Mucosa of rectum (tissue), 2 donors: ENCODE measurements at regions not wholly inside any gene's neighbourhood (a gene's known extent, or its start where the extent isn't known, plus 50 kb on each side); places are given as distances from the start of the nearest gene placed in this dataset.
"Not testable (repeated sequence)": the region's sequence is repeated elsewhere in the genome, so short reads cannot be mapped to it uniquely, and the experiment has no call there.

Experiments used
- H3K27ac ChIP-seq, 2 donors: one replicate each; pipeline ENCODE4 v1.7.0; 2013; ENCODE audit warnings: inconsistent platforms in 2 of 2, low read depth in 2 of 2, low read length in 2 of 2
- H3K27me3 ChIP-seq, 2 donors: one replicate each; pipeline ENCODE4 v1.7.0; 2013; ENCODE audit warnings: low read length in 2 of 2; ENCODE audit not compliant: control insufficient read depth in 2 of 2, insufficient read depth in 2 of 2
- H3K36me3 ChIP-seq, 2 donors: one replicate each; pipeline ENCODE4 v1.7.0; 2013; ENCODE audit warnings: low read length in 2 of 2; ENCODE audit not compliant: control insufficient read depth in 2 of 2, insufficient read depth in 2 of 2
- H3K4me1 ChIP-seq, 2 donors: one replicate each; pipeline ENCODE4 v1.7.0; 2013; ENCODE audit warnings: low read length in 2 of 2, mild to moderate bottlenecking in 1 of 2; ENCODE audit not compliant: control insufficient read depth in 2 of 2, insufficient read depth in 2 of 2
- H3K4me3 ChIP-seq, 2 donors: one replicate each; pipeline ENCODE4 v1.7.0; 2013; ENCODE audit warnings: low read length in 2 of 2
- H3K9ac ChIP-seq, 2 donors: one replicate each; pipeline ENCODE4 v1.7.0; 2013; ENCODE audit warnings: low read length in 2 of 2, low read depth in 1 of 2, mild to moderate bottlenecking in 1 of 2
- H3K9me3 ChIP-seq, 2 donors: one replicate each; pipeline ENCODE4 v1.7.0; 2013; ENCODE audit warnings: low read length in 2 of 2; ENCODE audit not compliant: control insufficient read depth in 2 of 2
- donor health status: healthy.
- donor health status: Normal muscosa, but diverticular disease.

GRCh38 chr14:103243764-103244737 lies 90.0 kb upstream of the EIF5 start:
- Histone ChIP-seq H3K4me3 (no peak overlapping the region), H3K9me3 (peaks cover 0 to 3% of the 10 kb centered on the region in 2 donors), H3K27me3 (no peaks in the 10 kb centered on the region), H3K4me1 (no peaks in the 10 kb centered on the region), H3K36me3 (no peaks in the 10 kb centered on the region), H3K27ac (no peak overlapping the region), H3K9ac (no peak overlapping the region)

- not testable (repeated sequence) for H3K27ac ChIP-seq, H3K36me3 ChIP-seq, H3K27me3 ChIP-seq, H3K9me3 ChIP-seq, H3K4me1 ChIP-seq, H3K4me3 ChIP-seq, H3K9ac ChIP-seq
These were observed 88.4 kb upstream of the EIF5 start for GRCh38 chr14:103245624-103246031.

GRCh38 chr14:103246070-103246469 lies 88.0 kb upstream of the EIF5 start:
- Histone ChIP-seq H3K9ac (no peak overlapping the region), H3K4me1 (peaks cover 3 to 4% of the 10 kb centered on the region in 2 donors), H3K36me3 (no peaks in the 10 kb centered on the region), H3K27ac (peak overlapping the region in 1 of 2 donors; percentile 28), H3K27me3 (no peaks in the 10 kb centered on the region), H3K9me3 (no peaks in the 10 kb centered on the region), H3K4me3 (no peak overlapping the region)

- H3K27ac ChIP-seq = no peak overlapping the region
- no peaks in the 10 kb centered on the region for H3K9me3 ChIP-seq
These were observed 86.8 kb upstream of the EIF5 start for GRCh38 chr14:103247169-103247606.

GRCh38 chr14:103250181-103250580 lies 83.9 kb upstream of the EIF5 start:
- Histone ChIP-seq H3K9ac (no peak overlapping the region), H3K27me3 (no peaks in the 10 kb centered on the region), H3K27ac (no peak overlapping the region), H3K4me1 (peaks cover 3 to 7% of the 10 kb centered on the region in 2 donors), H3K9me3 (no peaks in the 10 kb centered on the region), H3K36me3 (no peaks in the 10 kb centered on the region), H3K4me3 (no peak overlapping the region)

More at GRCh38 chr14:103247169-103247606, 86.8 kb upstream of the EIF5 start:
- H3K27me3 ChIP-seq = no peaks in the 10 kb centered on the region
- H3K9ac ChIP-seq = no peak overlapping the region
- no peak overlapping the region for H3K4me3 ChIP-seq
- peaks cover 3 to 7% of the 10 kb centered on the region in 2 donors for H3K4me1 ChIP-seq
- no peaks in the 10 kb centered on the region for H3K36me3 ChIP-seq

GRCh38 chr14:103250874-103251273 lies 83.2 kb upstream of the EIF5 start:
- no peak overlapping the region for H3K27ac ChIP-seq
- no peaks in the 10 kb centered on the region for H3K27me3 ChIP-seq
- peaks cover 3 to 7% of the 10 kb centered on the region in 2 donors for H3K4me1 ChIP-seq
- H3K9me3 ChIP-seq = no peaks in the 10 kb centered on the region
- no peak overlapping the region for H3K4me3 ChIP-seq
- no peak overlapping the region for H3K9ac ChIP-seq
- H3K36me3 ChIP-seq = no peaks in the 10 kb centered on the region

GRCh38 chr14:103255555-103255954 lies 78.5 kb upstream of the EIF5 start:
- Histone ChIP-seq H3K27ac (no peak overlapping the region), H3K9ac (no peak overlapping the region), H3K4me1 (peaks cover 4 to 11% of the 10 kb centered on the region in 2 donors), H3K27me3 (no peaks in the 10 kb centered on the region), H3K9me3 (no peaks in the 10 kb centered on the region), H3K4me3 (no peak overlapping the region), H3K36me3 (no peaks in the 10 kb centered on the region)

- Histone ChIP-seq H3K27ac (no peak overlapping the region), H3K36me3 (no peaks in the 10 kb centered on the region), H3K27me3 (no peaks in the 10 kb centered on the region), H3K4me1 (peaks cover 3 to 7% of the 10 kb centered on the region in 2 donors), H3K9me3 (no peaks in the 10 kb centered on the region), H3K9ac (no peak overlapping the region), H3K4me3 (no peak overlapping the region)
These were observed 77.6 kb upstream of the EIF5 start for GRCh38 chr14:103256406-103256805.

GRCh38 chr14:103257211-103257962 lies 76.7 kb upstream of the EIF5 start:
- Histone ChIP-seq H3K27me3 (no peaks in the 10 kb centered on the region), H3K27ac (no peak overlapping the region), H3K36me3 (no peaks in the 10 kb centered on the region), H3K9ac (no peak overlapping the region), H3K4me3 (no peak overlapping the region), H3K9me3 (no peaks in the 10 kb centered on the region), H3K4me1 (peaks cover 3 to 7% of the 10 kb centered on the region in 2 donors)

- H3K36me3 ChIP-seq = no peaks in the 10 kb centered on the region
- H3K27me3 ChIP-seq = no peaks in the 10 kb centered on the region
- no peak overlapping the region for H3K27ac ChIP-seq
- peaks cover 3 to 7% of the 10 kb centered on the region in 2 donors for H3K4me1 ChIP-seq
- no peak overlapping the region for H3K4me3 ChIP-seq
- no peak overlapping the region for H3K9ac ChIP-seq
- H3K9me3 ChIP-seq = no peaks in the 10 kb centered on the region
These were observed 75.8 kb upstream of the EIF5 start for GRCh38 chr14:103258211-103258610.
